Glomerular visceral epithelial cell (primary cell): ENCODE measurements at regions not wholly inside any gene's neighbourhood (a gene's known extent, or its start where the extent isn't known, plus 50 kb on each side); places are given as distances from the start of the nearest gene placed in this dataset.

ENCODE experiments used
- DNase-seq: peaks from one replicate; pipeline ENCODE4 v3.0.0-alpha.2; 2016; ENCODE audit errors: extremely low spot score

- DNase-seq: peak; percentile 96
These were observed 88.3 kb upstream of the ARHGAP29 start for GRCh38 chr1:94325377-94326302.

DNA sequence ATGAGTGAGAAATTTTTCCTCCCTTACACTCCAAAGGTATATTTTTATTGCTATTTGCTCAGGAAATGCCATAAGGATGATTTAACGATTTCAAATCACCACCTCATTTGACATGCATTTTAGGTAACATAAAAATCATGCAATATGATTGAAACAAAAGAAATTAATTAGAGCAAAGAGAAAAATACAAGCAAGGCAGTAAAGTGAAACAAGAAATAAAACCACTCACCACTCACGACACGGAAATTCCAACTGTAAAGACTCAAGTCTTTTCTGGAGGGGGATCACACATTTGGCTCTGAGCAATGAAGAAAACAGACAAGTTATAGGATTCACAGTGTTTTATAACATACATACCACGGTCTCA lies 86.8 kb upstream of the ARHGAP29 start:
- DNase-seq: peak; percentile 51

GRCh38 chr1:94323311-94324177 lies 86.2 kb upstream of the ARHGAP29 start:
- DNase-seq: no peak

DNA sequence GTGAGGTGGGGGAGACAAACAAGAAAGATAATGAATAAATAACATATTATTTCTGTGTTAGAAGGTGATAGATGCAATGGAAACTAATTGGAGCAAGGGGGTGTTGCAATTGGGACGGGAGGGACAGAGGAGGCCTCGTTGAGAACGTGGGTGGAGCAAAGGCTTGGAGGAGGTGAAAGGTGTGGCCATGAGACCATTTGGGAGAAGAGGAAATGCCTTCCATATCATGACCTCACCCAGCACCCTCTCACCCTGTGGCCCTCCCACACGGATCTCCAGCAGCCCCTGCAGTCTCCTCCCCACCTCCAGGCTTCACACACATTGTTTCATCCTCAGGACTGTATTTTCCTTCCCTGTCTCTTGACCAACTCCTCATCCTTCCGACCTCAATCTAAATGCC lies 85.3 kb upstream of the ARHGAP29 start:
- DNase-seq: peak; percentile 87

- DNase-seq: no peak
These were observed 84.3 kb upstream of the ARHGAP29 start for GRCh38 chr1:94321662-94322061.

GRCh38 chr1:94319319-94320102 lies 82.1 kb upstream of the ARHGAP29 start:
- no peak for DNase-seq

- DNase-seq: no peak
These were observed 81.2 kb upstream of the ARHGAP29 start for GRCh38 chr1:94318505-94319030.

GRCh38 chr1:94317790-94318188 lies 80.4 kb upstream of the ARHGAP29 start:
- DNase-seq: no peak

- peak; percentile 87 for DNase-seq
These were observed 79.7 kb upstream of the ARHGAP29 start for GRCh38 chr1:94316836-94317789.

DNA sequence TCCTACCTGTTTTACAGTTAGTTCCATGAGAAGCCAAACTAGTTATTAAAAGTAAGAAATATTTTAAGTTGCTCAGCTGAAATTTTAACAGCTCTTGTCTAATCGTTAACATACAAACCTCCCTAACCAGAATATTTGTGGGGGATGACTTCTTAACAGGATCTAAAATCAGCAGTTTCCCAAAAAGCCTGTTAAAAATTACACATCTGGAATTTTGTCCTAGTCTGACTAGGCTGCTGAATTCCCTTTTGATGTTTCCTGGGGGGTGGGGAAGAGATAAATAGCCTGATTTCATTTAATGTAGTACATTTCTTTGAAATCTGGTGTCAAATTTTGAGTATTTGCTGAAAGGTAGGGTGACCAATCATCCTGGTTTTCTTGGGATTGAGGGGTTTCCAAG lies 78.8 kb upstream of the ARHGAP29 start:
- peak; percentile 73 for DNase-seq

- peak; percentile 70 for DNase-seq
These were observed 78.2 kb upstream of the ARHGAP29 start for GRCh38 chr1:94315552-94316116.

GRCh38 chr1:94314222-94314858 lies 77.0 kb upstream of the ARHGAP29 start:
- DNase-seq: no peak

- no peak for DNase-seq
These were observed 73.3 kb upstream of the ARHGAP29 start for GRCh38 chr1:94310570-94311270.

- no peak for DNase-seq
These were observed 72.6 kb upstream of the ARHGAP29 start for GRCh38 chr1:94309829-94310569.

GRCh38 chr1:94309216-94309615 lies 71.8 kb upstream of the ARHGAP29 start:
- DNase-seq: no peak

GRCh38 chr1:94306521-94306920 lies 69.1 kb upstream of the ARHGAP29 start:
- no peak for DNase-seq

- peak; percentile 81 for DNase-seq
These were observed 68.3 kb upstream of the ARHGAP29 start for GRCh38 chr1:94305704-94306103.

DNA sequence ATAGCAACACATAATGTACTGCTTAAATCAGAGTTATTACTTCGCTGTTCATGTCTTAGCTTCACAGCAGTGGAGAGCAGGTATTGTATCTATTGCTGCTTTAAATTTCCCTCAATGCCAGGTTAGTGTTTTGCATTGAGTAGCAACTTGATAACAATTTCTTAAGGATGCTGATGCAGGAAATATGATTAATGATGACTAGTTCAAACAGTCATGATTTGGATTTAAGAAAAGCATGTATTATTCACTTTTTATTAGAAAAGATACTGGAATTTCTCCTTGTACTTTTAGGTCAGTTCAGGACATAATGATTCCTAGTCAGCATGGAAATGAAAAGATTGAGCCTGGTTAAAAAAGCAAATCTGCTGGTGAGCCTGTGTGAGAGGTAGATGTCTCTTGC lies 67.2 kb upstream of the ARHGAP29 start:
- DNase-seq: no peak
